Activated CD8-positive, alpha-beta T cell treated with anti-CD3 and anti-CD28 coated beads for 36 hours (primary cell): ENCODE measurements at regions not wholly inside any gene's neighbourhood (a gene's known extent, or its start where the extent isn't known, plus 50 kb on each side); places are given as distances from the start of the nearest gene placed in this dataset.

Experiments used
- ATAC-seq: fragments of 200-7000 bp; cut with Tn5 transposase; one replicate; pipeline ENCODE4 v1.10.0; 2021; ENCODE audit warnings: mild to moderate bottlenecking, moderate library complexity
- CTCF ChIA-PET: fragments of 350-600 bp; sonication (Branson Sonifier 250); formaldehyde crosslinking; loops from one replicate; lab custom pipeline; 2021; ENCODE audit warnings: antibody characterized with exemption; lab: Charles Lee
- POLR2A ChIA-PET: fragments of 350-600 bp; sonication (Branson Sonifier 250); formaldehyde crosslinking; loops from one replicate; lab custom pipeline; 2021; ENCODE audit warnings: antibody characterized with exemption; lab: Charles Lee
- DNase-seq: peaks from one replicate; pipeline ENCODE4 v3.0.0-alpha.2; 2020
- H3K27ac Mint-ChIP-seq: one replicate; pipeline ENCODE4 v1.8.0; 2021; ENCODE audit warnings: mild to moderate bottlenecking, mixed read lengths
- H3K27me3 Mint-ChIP-seq: one replicate; pipeline ENCODE4 v1.8.0; 2021; ENCODE audit warnings: mixed read lengths
- H3K36me3 Mint-ChIP-seq: one replicate; pipeline ENCODE4 v1.8.0; 2021; ENCODE audit warnings: low read depth, mixed read lengths
- H3K4me1 Mint-ChIP-seq: one replicate; pipeline ENCODE4 v1.8.0; 2021; ENCODE audit warnings: low read depth, mixed read lengths
- H3K4me3 Mint-ChIP-seq: one replicate; pipeline ENCODE4 v1.8.0; 2021; ENCODE audit warnings: mild to moderate bottlenecking, moderate library complexity, mixed read lengths
- H3K9me3 Mint-ChIP-seq: one replicate; pipeline ENCODE4 v1.8.0; 2021; ENCODE audit warnings: mixed read lengths
- CTCF ChIP-seq: fragments of 200-600 bp; IDR thresholded peaks from one replicate; pipeline ENCODE4 v1.8.0; 2022; ENCODE audit warnings: antibody characterized with exemption, mild to moderate bottlenecking
- intact Hi-C: fragments of 100-400 bp; cut with micrococcal nuclease; formaldehyde crosslinking; loops from one replicate; pipeline ENCODE4 v1.10.0; 2022

- Mint-ChIP-seq H3K36me3 (peaks cover 60% of the 10 kb centered on the region), H3K4me1 (peaks cover 15% of the 10 kb centered on the region), H3K9me3 (peaks cover 2% of the 10 kb centered on the region), H3K4me3 (no peak overlapping the region), H3K27ac (no peak overlapping the region), H3K27me3 (no peaks in the 10 kb centered on the region)
- TF ChIP-seq CTCF, result no peak
- intact Hi-C loops, result no loop called here
- ATAC-seq, result no peak
- ChIA-PET POLR2A (no interaction called here), CTCF (no interaction called here)
- DNase-seq, result no peak
Observed at GRCh38 chr14:97956581-97957340, 1159.6 kb downstream of the VRK1 start.

GRCh38 chr14:97959251-97959650 lies 1162.1 kb downstream of the VRK1 start:
- CTCF ChIA-PET, result no interaction called here
- Mint-ChIP-seq H3K27ac (no peak overlapping the region), H3K36me3 (peaks cover 65% of the 10 kb centered on the region), H3K4me3 (no peak overlapping the region), H3K27me3 (no peaks in the 10 kb centered on the region), H3K4me1 (peaks cover 25% of the 10 kb centered on the region), H3K9me3 (peaks cover 2% of the 10 kb centered on the region)
- TF ChIP-seq CTCF, result no peak
- DNase-seq, result no peak
- intact Hi-C loops, result no loop called here
- no peak for ATAC-seq
- POLR2A ChIA-PET, result no interaction called here

- H3K4me3 Mint-ChIP-seq, result no peak overlapping the region
- no peak for ATAC-seq
- intact Hi-C loops, result no loop called here
- H3K36me3 Mint-ChIP-seq, result peaks cover 63% of the 10 kb centered on the region
- H3K27me3 Mint-ChIP-seq, result no peaks in the 10 kb centered on the region
- ChIA-PET POLR2A (no interaction called here), CTCF (no interaction called here)
- H3K4me1 Mint-ChIP-seq, result peaks cover 32% of the 10 kb centered on the region
- no peak for DNase-seq
- H3K9me3 Mint-ChIP-seq, result peaks cover 2% of the 10 kb centered on the region
- no peak for TF ChIP-seq CTCF
- H3K27ac Mint-ChIP-seq, result no peak overlapping the region
Observed at GRCh38 chr14:97960436-97960835, 1163.3 kb downstream of the VRK1 start.

- peak overlapping the region; percentile 84 for H3K27ac Mint-ChIP-seq
- CTCF ChIA-PET, result no interaction called here
- TF ChIP-seq CTCF, result no peak
- no peaks in the 10 kb centered on the region for H3K27me3 Mint-ChIP-seq
- DNase-seq (peak; percentile 62), ATAC-seq (peak; percentile 71)
- peaks cover 12% of the 10 kb centered on the region for H3K9me3 Mint-ChIP-seq
- intact Hi-C loops, result loop anchor here (10.0 kb wide), 1 partner anchor 1225 kb away; no protein-coding TSS in a partner anchor
- H3K4me3 Mint-ChIP-seq, result no peak overlapping the region
- H3K36me3 Mint-ChIP-seq, result peaks cover 62% of the 10 kb centered on the region
- POLR2A ChIA-PET, result no interaction called here
- peaks cover 89% of the 10 kb centered on the region for H3K4me1 Mint-ChIP-seq
Observed at GRCh38 chr14:97970222-97970621, 1173.0 kb downstream of the VRK1 start.

- TF ChIP-seq CTCF, result no peak
- intact Hi-C loops, result loop anchor here (5.0 to 10.0 kb wide), 3 partner anchors 162 to 1297 kb away; partner anchors contain the start of gene BCL11B
- no peak for DNase-seq
- no peak for ATAC-seq
- Mint-ChIP-seq H3K4me3 (peak overlapping the region; percentile 89), H3K27ac (peak overlapping the region; percentile 95), H3K4me1 (peaks cover 75% of the 10 kb centered on the region), H3K9me3 (peaks cover 4% of the 10 kb centered on the region), H3K27me3 (no peaks in the 10 kb centered on the region), H3K36me3 (peaks cover 33% of the 10 kb centered on the region)
- ChIA-PET POLR2A (no interaction called here), CTCF (no interaction called here)
Observed at GRCh38 chr14:97975216-97975615, 1178.0 kb downstream of the VRK1 start.
